HFFc6 (cell line): ENCODE measurements at regions not wholly inside any gene's neighbourhood (a gene's known extent, or its start where the extent isn't known, plus 50 kb on each side); places are given as distances from the start of the nearest gene placed in this dataset.

Experiments
- DNase-seq: peaks from one replicate; pipeline ENCODE4 v3.0.0-alpha.2; 2018
- H3K27ac Mint-ChIP-seq: 2 replicates; pipeline ENCODE4 v1.8.0; 2020; ENCODE audit warnings: mild to moderate bottlenecking, mixed read lengths
- H3K27me3 Mint-ChIP-seq: 2 replicates; pipeline ENCODE4 v1.8.0; 2021; ENCODE audit warnings: mild to moderate bottlenecking, moderate library complexity, mixed read lengths; ENCODE audit not compliant: insufficient read depth
- H3K36me3 Mint-ChIP-seq: 2 replicates; pipeline ENCODE4 v1.8.0; 2021; ENCODE audit warnings: low read depth, mixed read lengths
- H3K4me1 Mint-ChIP-seq: 2 replicates; pipeline ENCODE4 v1.8.0; 2020; ENCODE audit warnings: low read depth, mixed read lengths
- H3K4me3 Mint-ChIP-seq: 2 replicates; pipeline ENCODE4 v1.8.0; 2020; ENCODE audit warnings: mild to moderate bottlenecking, moderate library complexity, mixed read lengths
- H3K9me3 Mint-ChIP-seq: 2 replicates; pipeline ENCODE4 v1.8.0; 2020; ENCODE audit warnings: mild to moderate bottlenecking, mixed read lengths
- TF ChIP-seq, protein P1 (sequence below): fragments of 200-600 bp; sonication (generic); IDR thresholded peaks from 2 replicates; pipeline ENCODE4 v1.5.0; 2021; ENCODE audit warnings: antibody characterized with exemption, mild to moderate bottlenecking

DNA sequence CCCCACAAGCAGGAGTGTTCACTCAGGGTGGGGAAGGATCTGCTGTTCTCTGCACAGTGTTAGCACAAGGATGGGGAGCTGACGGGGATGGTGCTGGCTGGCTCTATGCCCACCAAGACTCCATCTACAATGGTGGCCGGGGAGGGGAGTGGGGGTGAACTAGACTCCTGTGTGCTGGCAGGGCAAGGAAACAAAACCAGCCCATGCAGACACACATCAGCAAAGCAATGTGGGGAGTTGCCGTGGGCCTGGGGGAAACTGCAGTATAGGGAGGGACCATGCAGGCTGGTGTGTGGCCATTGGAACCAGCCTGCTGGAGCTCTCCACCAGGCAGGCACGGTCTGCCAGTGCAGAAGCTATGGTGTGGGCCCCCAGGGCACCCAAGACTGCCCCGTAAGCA lies 195.1 kb downstream of the PWWP3B start:
- Mint-ChIP-seq H3K4me1 (no peaks in the 10 kb centered on the region), H3K9me3 (no peaks in the 10 kb centered on the region; the same call in 1 of the 2 replicates), H3K36me3 (no peaks in the 10 kb centered on the region), H3K4me3 (no peak overlapping the region), H3K27me3 (no peaks in the 10 kb centered on the region), H3K27ac (no peak overlapping the region)
- TF ChIP-seq, protein P1, sequence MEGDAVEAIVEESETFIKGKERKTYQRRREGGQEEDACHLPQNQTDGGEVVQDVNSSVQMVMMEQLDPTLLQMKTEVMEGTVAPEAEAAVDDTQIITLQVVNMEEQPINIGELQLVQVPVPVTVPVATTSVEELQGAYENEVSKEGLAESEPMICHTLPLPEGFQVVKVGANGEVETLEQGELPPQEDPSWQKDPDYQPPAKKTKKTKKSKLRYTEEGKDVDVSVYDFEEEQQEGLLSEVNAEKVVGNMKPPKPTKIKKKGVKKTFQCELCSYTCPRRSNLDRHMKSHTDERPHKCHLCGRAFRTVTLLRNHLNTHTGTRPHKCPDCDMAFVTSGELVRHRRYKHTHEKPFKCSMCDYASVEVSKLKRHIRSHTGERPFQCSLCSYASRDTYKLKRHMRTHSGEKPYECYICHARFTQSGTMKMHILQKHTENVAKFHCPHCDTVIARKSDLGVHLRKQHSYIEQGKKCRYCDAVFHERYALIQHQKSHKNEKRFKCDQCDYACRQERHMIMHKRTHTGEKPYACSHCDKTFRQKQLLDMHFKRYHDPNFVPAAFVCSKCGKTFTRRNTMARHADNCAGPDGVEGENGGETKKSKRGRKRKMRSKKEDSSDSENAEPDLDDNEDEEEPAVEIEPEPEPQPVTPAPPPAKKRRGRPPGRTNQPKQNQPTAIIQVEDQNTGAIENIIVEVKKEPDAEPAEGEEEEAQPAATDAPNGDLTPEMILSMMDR: no peak
- no peak for DNase-seq

DNA sequence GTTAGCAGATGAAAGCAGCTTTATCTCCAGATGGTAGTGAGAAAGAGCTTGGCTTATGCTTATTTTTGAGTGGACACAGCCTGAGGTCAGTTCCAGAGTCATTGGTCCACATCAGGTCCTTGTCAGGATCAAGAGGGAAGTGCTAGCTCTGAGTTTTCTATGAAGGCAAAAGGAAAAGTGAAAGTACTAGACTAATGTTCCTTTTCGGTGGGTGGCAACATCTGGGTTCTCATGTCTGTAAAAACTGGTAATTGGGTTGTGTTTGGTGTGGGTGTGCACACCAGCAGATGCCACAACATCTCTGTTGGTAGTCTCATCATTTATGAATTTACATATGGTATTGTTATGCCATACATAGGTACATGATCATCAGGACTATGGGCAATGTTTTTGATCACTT lies 210.5 kb downstream of the PWWP3B start:
- Mint-ChIP-seq H3K36me3 (no peaks in the 10 kb centered on the region), H3K27me3 (peaks cover 1% of the 10 kb centered on the region; the same call in 1 of the 2 replicates), H3K27ac (no peak overlapping the region), H3K9me3 (no peaks in the 10 kb centered on the region; the same call in none of the 2 replicates), H3K4me3 (no peak overlapping the region), H3K4me1 (no peaks in the 10 kb centered on the region)
- TF ChIP-seq, protein P1: no peak
- DNase-seq: no peak

DNA sequence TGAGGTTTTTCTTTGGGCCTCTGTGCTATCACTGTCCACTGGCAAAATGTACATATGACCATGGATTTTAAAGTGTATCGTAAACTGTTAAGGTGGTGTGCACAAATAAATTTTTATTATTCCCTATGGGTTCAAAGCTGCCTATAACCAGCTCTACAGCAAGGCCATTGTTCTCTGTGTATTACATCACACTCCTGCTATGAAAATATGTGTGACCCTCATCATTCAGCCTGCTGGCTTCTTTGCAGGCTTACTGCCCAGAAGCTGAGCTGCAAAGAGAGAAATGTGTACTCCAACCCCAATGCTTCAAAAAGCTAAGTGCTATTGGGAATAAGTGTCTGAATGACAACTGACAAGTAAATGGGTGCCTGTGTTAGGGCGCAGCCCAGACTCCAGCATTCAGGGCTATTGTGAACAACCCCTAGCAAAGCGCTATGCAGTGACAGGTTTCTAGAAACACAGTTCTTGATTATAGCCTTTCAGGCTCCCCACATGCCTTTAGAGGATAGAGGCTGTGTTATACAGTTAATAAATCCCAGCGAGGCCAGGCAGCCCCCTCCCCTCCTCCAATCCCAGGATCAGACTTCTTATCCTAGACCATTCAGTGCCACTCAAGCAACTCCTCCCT lies 220.4 kb upstream of the RADX start:
- Mint-ChIP-seq H3K27me3 (no peaks in the 10 kb centered on the region), H3K9me3 (peaks cover 4% of the 10 kb centered on the region), H3K36me3 (no peaks in the 10 kb centered on the region), H3K4me3 (no peak overlapping the region), H3K27ac (no peak overlapping the region), H3K4me1 (no peaks in the 10 kb centered on the region)
- no peak for DNase-seq
- TF ChIP-seq, protein P1: no peak

- H3K4me1 Mint-ChIP-seq: no peaks in the 10 kb centered on the region
- TF ChIP-seq, protein P1: no peak
- H3K9me3 Mint-ChIP-seq: peaks cover 4% of the 10 kb centered on the region
- H3K36me3 Mint-ChIP-seq: no peaks in the 10 kb centered on the region
- H3K4me3 Mint-ChIP-seq: no peak overlapping the region
- H3K27ac Mint-ChIP-seq: no peak overlapping the region
- DNase-seq: no peak
- no peaks in the 10 kb centered on the region for H3K27me3 Mint-ChIP-seq
Observed at GRCh38 chrX:106392346-106392745, 219.4 kb upstream of the RADX start.

DNA sequence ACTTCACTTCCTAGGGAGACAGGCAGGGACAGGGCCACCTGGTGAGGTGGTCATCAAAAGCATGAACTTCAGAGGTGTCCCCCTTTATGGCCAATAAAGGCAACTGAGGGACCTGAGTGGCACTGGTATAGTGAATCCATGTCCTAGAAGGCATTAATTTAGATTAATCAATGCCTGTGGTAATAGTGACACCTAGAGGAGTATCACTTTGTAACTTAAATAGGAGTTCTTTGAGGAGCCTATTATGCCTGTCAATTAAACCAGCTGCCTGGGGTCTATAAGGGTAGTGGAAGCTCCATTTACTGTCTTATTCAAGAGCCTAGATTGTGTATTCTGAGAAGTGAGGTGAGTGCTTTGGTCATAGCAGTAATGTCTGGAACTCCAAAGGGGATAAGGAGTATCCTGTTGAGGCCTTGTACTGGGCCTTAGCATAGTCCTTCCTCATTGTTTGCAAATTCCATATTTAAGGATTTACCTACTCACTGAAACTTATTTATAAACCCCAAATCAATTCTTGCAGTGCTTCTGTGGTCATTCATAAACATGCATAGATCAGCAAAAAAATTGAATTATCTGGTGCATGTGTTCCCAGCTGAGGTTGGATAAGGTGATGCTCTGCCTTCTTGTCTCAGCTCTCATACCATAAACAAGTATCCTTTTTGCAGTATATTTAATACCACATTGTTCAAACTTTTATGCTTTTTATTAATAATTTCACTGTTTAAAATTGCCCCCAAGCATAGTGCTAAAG lies 213.8 kb upstream of the RADX start:
- no peaks in the 10 kb centered on the region for H3K27me3 Mint-ChIP-seq
- peaks cover 7% of the 10 kb centered on the region for H3K9me3 Mint-ChIP-seq
- no peaks in the 10 kb centered on the region for H3K4me1 Mint-ChIP-seq
- no peaks in the 10 kb centered on the region for H3K36me3 Mint-ChIP-seq
- H3K4me3 Mint-ChIP-seq: no peak overlapping the region
- H3K27ac Mint-ChIP-seq: no peak overlapping the region
- DNase-seq: no peak
- TF ChIP-seq, protein P1: no peak
